Uterus (tissue), 2 donors: ENCODE measurements at regions not wholly inside any gene's neighbourhood (a gene's known extent, or its start where the extent isn't known, plus 50 kb on each side); places are given as distances from the start of the nearest gene placed in this dataset.

Experiments
- POLR2A ChIP-seq, 2 donors: fragments of 450-650 bp; IDR thresholded peaks; one replicate each; pipeline ENCODE4 v1.6.1; 2016; ENCODE audit warnings: antibody characterized with exemption in 2 of 2, mild to moderate bottlenecking in 1 of 2, moderate library complexity in 1 of 2
- TF ChIP-seq, protein P1 (sequence below), 4 experiments: fragments of 200-600 bp in 2 of 4; fragments of 450-650 bp in 2 of 4; sonication (generic) in 2 of 4; IDR thresholded peaks; one replicate each; pipeline ENCODE4 v1.5.1; 2016 to 2019; ENCODE audit warnings: antibody characterized with exemption in 4 of 4, mild to moderate bottlenecking in 2 of 4, moderate library complexity in 1 of 4

GRCh38 chr9:81077572-81077971 lies 611.8 kb downstream of the TLE1 start:
- no peak for TF ChIP-seq POLR2A (IDR thresholded peaks at IDR 0.05)
- TF ChIP-seq, protein P1, sequence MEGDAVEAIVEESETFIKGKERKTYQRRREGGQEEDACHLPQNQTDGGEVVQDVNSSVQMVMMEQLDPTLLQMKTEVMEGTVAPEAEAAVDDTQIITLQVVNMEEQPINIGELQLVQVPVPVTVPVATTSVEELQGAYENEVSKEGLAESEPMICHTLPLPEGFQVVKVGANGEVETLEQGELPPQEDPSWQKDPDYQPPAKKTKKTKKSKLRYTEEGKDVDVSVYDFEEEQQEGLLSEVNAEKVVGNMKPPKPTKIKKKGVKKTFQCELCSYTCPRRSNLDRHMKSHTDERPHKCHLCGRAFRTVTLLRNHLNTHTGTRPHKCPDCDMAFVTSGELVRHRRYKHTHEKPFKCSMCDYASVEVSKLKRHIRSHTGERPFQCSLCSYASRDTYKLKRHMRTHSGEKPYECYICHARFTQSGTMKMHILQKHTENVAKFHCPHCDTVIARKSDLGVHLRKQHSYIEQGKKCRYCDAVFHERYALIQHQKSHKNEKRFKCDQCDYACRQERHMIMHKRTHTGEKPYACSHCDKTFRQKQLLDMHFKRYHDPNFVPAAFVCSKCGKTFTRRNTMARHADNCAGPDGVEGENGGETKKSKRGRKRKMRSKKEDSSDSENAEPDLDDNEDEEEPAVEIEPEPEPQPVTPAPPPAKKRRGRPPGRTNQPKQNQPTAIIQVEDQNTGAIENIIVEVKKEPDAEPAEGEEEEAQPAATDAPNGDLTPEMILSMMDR (IDR thresholded peaks at IDR 0.05) = no peak
